GM19239 (cell line): ENCODE measurements at regions not wholly inside any gene's neighbourhood (a gene's known extent, or its start where the extent isn't known, plus 50 kb on each side); places are given as distances from the start of the nearest gene placed in this dataset.

Experiments
- DNase-seq: peaks from one replicate; pipeline ENCODE4 v3.0.0; 2011; ENCODE audit warnings: low spot score; ENCODE audit not compliant: insufficient read length
- FAIRE-seq: peaks from 2 replicates; lab custom pipeline; 2011; peaks lifted over from hg19 to GRCh38; lab: Jason Lieb, UNC

- FAIRE-seq: no peak
- no peak for DNase-seq
Observed at GRCh38 chr7:10040674-10041073, 933.0 kb upstream of the PHF14 start.

GRCh38 chr7:10070899-10071298, 902.8 kb upstream of the PHF14 start:
- no peak for FAIRE-seq
- DNase-seq: no peak

- FAIRE-seq (no peak), DNase-seq (no peak)
Observed at GRCh38 chr7:10075866-10076265, 897.8 kb upstream of the PHF14 start.

- FAIRE-seq (no peak), DNase-seq (no peak)
Observed at GRCh38 chr7:10076660-10077300, 896.9 kb upstream of the PHF14 start.

- no peak for FAIRE-seq
Observed at GRCh38 chr7:10079572-10079971, 894.1 kb upstream of the PHF14 start.

GRCh38 chr7:10082896-10083295, 890.8 kb upstream of the PHF14 start:
- FAIRE-seq: no peak
- DNase-seq: no peak

More at GRCh38 chr7:10079572-10079971, 894.1 kb upstream of the PHF14 start:
- DNase-seq: no peak

GRCh38 chr7:10083766-10084165, 889.9 kb upstream of the PHF14 start:
- no peak for DNase-seq
- no peak for FAIRE-seq

- DNase-seq: no peak
- FAIRE-seq: no peak
Observed at GRCh38 chr7:10085231-10085630, 888.4 kb upstream of the PHF14 start.

- FAIRE-seq: no peak
Observed at GRCh38 chr7:10100572-10100971, 873.1 kb upstream of the PHF14 start.

GRCh38 chr7:10101351-10101750, 872.3 kb upstream of the PHF14 start:
- DNase-seq (no peak), FAIRE-seq (no peak)

More at GRCh38 chr7:10100572-10100971, 873.1 kb upstream of the PHF14 start:
- DNase-seq: no peak

GRCh38 chr7:10104292-10104691, 869.4 kb upstream of the PHF14 start:
- no peak for FAIRE-seq
- DNase-seq: no peak

GRCh38 chr7:10106609-10107008, 867.1 kb upstream of the PHF14 start:
- FAIRE-seq (no peak), DNase-seq (no peak)

- FAIRE-seq: no peak
- DNase-seq: no peak
Observed at GRCh38 chr7:10116511-10116910, 857.2 kb upstream of the PHF14 start.

- no peak for FAIRE-seq
- no peak for DNase-seq
Observed at GRCh38 chr7:10117815-10118214, 855.9 kb upstream of the PHF14 start.

- FAIRE-seq (no peak), DNase-seq (no peak)
Observed at GRCh38 chr7:10120936-10121335, 852.7 kb upstream of the PHF14 start.

GRCh38 chr7:10121631-10122030, 852.0 kb upstream of the PHF14 start:
- FAIRE-seq (no peak), DNase-seq (no peak)

- DNase-seq: no peak
- FAIRE-seq: no peak
Observed at GRCh38 chr7:10122551-10123100, 851.0 kb upstream of the PHF14 start.

GRCh38 chr7:10128748-10129147, 844.9 kb upstream of the PHF14 start:
- FAIRE-seq: no peak
- no peak for DNase-seq

- DNase-seq: no peak
- no peak for FAIRE-seq
Observed at GRCh38 chr7:10138087-10138854, 835.4 kb upstream of the PHF14 start.

GRCh38 chr7:10146271-10146670, 827.4 kb upstream of the PHF14 start:
- FAIRE-seq: no peak

GRCh38 chr7:10156972-10157371, 816.7 kb upstream of the PHF14 start:
- DNase-seq (no peak), FAIRE-seq (no peak)

More at GRCh38 chr7:10146271-10146670, 827.4 kb upstream of the PHF14 start:
- no peak for DNase-seq
